DOHH2 (cell line): ENCODE measurements at regions not wholly inside any gene's neighbourhood (a gene's known extent, or its start where the extent isn't known, plus 50 kb on each side); places are given as distances from the start of the nearest gene placed in this dataset.

Experiments
- H3F3A ChIP-seq: fragments of 200-600 bp; sonication (generic), shearing (Covaris generic); 2 replicates; pipeline ENCODE4 v1.6.0; 2016; ENCODE audit warnings: antibody characterized with exemption, mild to moderate bottlenecking; ENCODE audit not compliant: control insufficient read depth, insufficient read depth
- H3K27ac ChIP-seq: fragments of 200-600 bp; sonication (generic); 2 replicates; pipeline ENCODE4 v1.5.1; 2014; ENCODE audit warnings: low read depth, mild to moderate bottlenecking, low read length, moderate library complexity
- H3K27me3 ChIP-seq: fragments of 200-600 bp; sonication (generic); 2 replicates; pipeline ENCODE4 v1.6.1; 2014; ENCODE audit warnings: mild to moderate bottlenecking, low read length, mixed read lengths; ENCODE audit not compliant: control insufficient read depth
- H3K36me3 ChIP-seq: fragments of 200-600 bp; sonication (generic); 2 replicates; pipeline ENCODE4 v1.6.1; 2014; ENCODE audit warnings: mild to moderate bottlenecking, low read length, moderate library complexity, mixed read lengths; ENCODE audit not compliant: control insufficient read depth
- H3K4me1 ChIP-seq: fragments of 200-600 bp; sonication (generic); 2 replicates; pipeline ENCODE4 v1.6.1; 2014; ENCODE audit warnings: mild to moderate bottlenecking, low read length, mixed read lengths; ENCODE audit not compliant: control insufficient read depth
- H3K4me2 ChIP-seq: fragments of 200-600 bp; sonication (generic); 2 replicates; pipeline ENCODE4 v1.6.0; 2014; ENCODE audit warnings: mild to moderate bottlenecking, low read length, moderate library complexity
- H3K4me3 ChIP-seq: fragments of 200-600 bp; sonication (generic); 2 replicates; pipeline ENCODE4 v1.5.1; 2014; ENCODE audit warnings: mild to moderate bottlenecking, low read length, mixed read lengths
- H3K79me2 ChIP-seq: fragments of 200-600 bp; sonication (generic); 2 replicates; pipeline ENCODE4 v1.6.1; 2014; ENCODE audit warnings: mild to moderate bottlenecking, low read length, mixed read lengths; ENCODE audit not compliant: control insufficient read depth
- H3K9me2 ChIP-seq: fragments of 200-600 bp; sonication (generic); replicated peaks from 2 replicates; pipeline ENCODE4 v1.6.1; 2014; ENCODE audit warnings: mild to moderate bottlenecking, low read length, mixed read lengths; ENCODE audit not compliant: control insufficient read depth
- H3K9me3 ChIP-seq: fragments of 200-600 bp; sonication (generic); 2 replicates; pipeline ENCODE4 v1.6.1; 2014; ENCODE audit warnings: antibody characterized with exemption, low read length, mixed read lengths; ENCODE audit not compliant: control insufficient read depth, insufficient read depth
- H4K20me1 ChIP-seq: fragments of 200-600 bp; sonication (generic); 2 replicates; pipeline ENCODE4 v1.6.0; 2014; ENCODE audit warnings: low read depth, mild to moderate bottlenecking, antibody characterized with exemption, low read length, moderate library complexity; ENCODE audit not compliant: control insufficient read depth, insufficient read depth
- CTCF ChIP-seq: fragments of 200-600 bp; sonication (generic); IDR thresholded peaks from one replicate; pipeline ENCODE4 v1.5.1; 2014; ENCODE audit warnings: antibody characterized with exemption, mild to moderate bottlenecking, low read depth, low read length; ENCODE audit not compliant: poor library complexity, severe bottlenecking
- EZH2phosphoT487 ChIP-seq: fragments of 200-600 bp; sonication (generic); IDR thresholded peaks from 2 replicates; pipeline ENCODE4 v1.6.1; 2017; ENCODE audit warnings: borderline replicate concordance, mild to moderate bottlenecking, antibody characterized with exemption, low read length, moderate library complexity, mixed read lengths

- no peaks in the 10 kb centered on the region for H3K27me3 ChIP-seq
- no peak overlapping the region for H3K27ac ChIP-seq
- no peaks in the 10 kb centered on the region for H4K20me1 ChIP-seq
- H3K9me3 ChIP-seq, result no peaks in the 10 kb centered on the region
- H3K36me3 ChIP-seq, result no peaks in the 10 kb centered on the region
- H3F3A ChIP-seq, result no peaks in the 10 kb centered on the region
- no peaks in the 10 kb centered on the region for H3K9me2 ChIP-seq
- no peak overlapping the region for H3K4me2 ChIP-seq
- no peaks in the 10 kb centered on the region for H3K79me2 ChIP-seq
- H3K4me1 ChIP-seq, result peaks cover 23% of the 10 kb centered on the region
- no peak for TF ChIP-seq EZH2phosphoT487
- no peak overlapping the region for H3K4me3 ChIP-seq
Measured at GRCh38 chr3:117059956-117060270, 350.3 kb downstream of the TUSC7 start.

GRCh38 chr3:117063930-117064329, 354.4 kb downstream of the TUSC7 start:
- Histone ChIP-seq H3F3A (no peaks in the 10 kb centered on the region), H3K4me3 (no peak overlapping the region), H3K27ac (no peak overlapping the region), H3K9me2 (no peaks in the 10 kb centered on the region), H4K20me1 (no peaks in the 10 kb centered on the region), H3K4me2 (no peak overlapping the region), H3K36me3 (no peaks in the 10 kb centered on the region), H3K79me2 (no peaks in the 10 kb centered on the region), H3K9me3 (no peaks in the 10 kb centered on the region), H3K27me3 (no peaks in the 10 kb centered on the region), H3K4me1 (peaks cover 4% of the 10 kb centered on the region; the same call in 1 of the 2 replicates)
- TF ChIP-seq EZH2phosphoT487 (no peak), CTCF (no peak)

- Histone ChIP-seq H3K27ac (no peak overlapping the region), H3K36me3 (no peaks in the 10 kb centered on the region), H3K9me2 (no peaks in the 10 kb centered on the region), H3K27me3 (no peaks in the 10 kb centered on the region), H4K20me1 (no peaks in the 10 kb centered on the region), H3K4me1 (no peaks in the 10 kb centered on the region), H3F3A (no peaks in the 10 kb centered on the region), H3K4me2 (no peak overlapping the region), H3K9me3 (no peaks in the 10 kb centered on the region), H3K79me2 (no peaks in the 10 kb centered on the region), H3K4me3 (no peak overlapping the region)
- no peak for TF ChIP-seq CTCF
- no peak for TF ChIP-seq EZH2phosphoT487
Measured at GRCh38 chr3:117068301-117068700, 358.7 kb downstream of the TUSC7 start.

GRCh38 chr3:117074826-117075225, 365.2 kb downstream of the TUSC7 start:
- H3K9me3 ChIP-seq, result no peaks in the 10 kb centered on the region
- H3K9me2 ChIP-seq, result no peaks in the 10 kb centered on the region
- H3F3A ChIP-seq, result no peaks in the 10 kb centered on the region
- H3K36me3 ChIP-seq, result no peaks in the 10 kb centered on the region
- no peaks in the 10 kb centered on the region for H3K79me2 ChIP-seq
- H3K27me3 ChIP-seq, result no peaks in the 10 kb centered on the region
- TF ChIP-seq CTCF, result no peak
- TF ChIP-seq EZH2phosphoT487, result no peak
- H3K4me3 ChIP-seq, result no peak overlapping the region
- H3K4me2 ChIP-seq, result no peak overlapping the region
- no peaks in the 10 kb centered on the region for H3K4me1 ChIP-seq
- no peak overlapping the region for H3K27ac ChIP-seq
- no peaks in the 10 kb centered on the region for H4K20me1 ChIP-seq
